K562 (cell line): ENCODE measurements at regions not wholly inside any gene's neighbourhood (a gene's known extent, or its start where the extent isn't known, plus 50 kb on each side); places are given as distances from the start of the nearest gene placed in this dataset.
A peak's percentile ranks its signal among the peaks of the same experiment; 100 is the strongest.
"Not testable (repeated sequence)": the region's sequence is repeated elsewhere in the genome, so short reads cannot be mapped to it uniquely, and the experiment has no call there.

Experiments
- ATAC-seq: fragments of 200-7000 bp; cut with Tn5 transposase; 3 replicates; pipeline ENCODE4 v1.9.1; 2020; ENCODE audit warnings: moderate library complexity
- BruUV-seq: library from RNA; stranded (reverse); fragments of 400-500 nt; replicated peaks from 2 replicates; lab custom pipeline; 2021; lab: Mats Ljungman, UMichigan
- CTCF ChIA-PET: fragments of 300-600 bp; formaldehyde crosslinking; extraction: SDS; loops from one replicate; lab custom pipeline; 2021; ENCODE audit warnings: low intra/inter-chr PET ratio; lab: Yijun Ruan, JAX
- POLR2A ChIA-PET: fragments of 300-600, 350-650 bp; sonication (Branson Sonifier 250); formaldehyde crosslinking; extraction: SDS; loops from one replicate; lab custom pipeline; 2021; ENCODE audit warnings: antibody characterized with exemption, inconsistent platforms; lab: Yijun Ruan, JAX
- DNase-seq, 4 experiments: peaks; one replicate each; pipeline versions ENCODE4 v3.0.0 to v3.0.0-alpha.2; 2011 to 2018; ENCODE audit warnings: low spot score in 3 of 4, mixed read lengths in 3 of 4; ENCODE audit errors: extremely low read depth in 1 of 4
- FAIRE-seq: peaks from 2 replicates; lab custom pipeline; 2011; peaks lifted over from hg19 to GRCh38; lab: Jason Lieb, UNC
- H2AFZ ChIP-seq: 2 replicates; pipeline ENCODE4 v1.6.0; 2011; ENCODE audit warnings: low read depth, low read length, control low read depth, inconsistent platforms
- H3K27ac ChIP-seq: fragments of 200-600 bp; 3 replicates; pipeline ENCODE4 v1.8.0; 2011; ENCODE audit warnings: low read depth, mild to moderate bottlenecking, control low read depth, inconsistent platforms, low read length, moderate library complexity, mixed read lengths; ENCODE audit errors: extremely low read depth
- H3K27me3 ChIP-seq, 2 experiments: fragments of 300-600 bp in 1 of 2; 2 replicates in 1 of 2; 3 replicates in 1 of 2; pipeline versions ENCODE4 v1.6.0 to v1.8.0; 2011; ENCODE audit warnings: inconsistent platforms in 2 of 2, low read length in 2 of 2, mild to moderate bottlenecking in 1 of 2, mixed read lengths in 1 of 2, moderate library complexity in 1 of 2; ENCODE audit not compliant: control insufficient read depth in 2 of 2, insufficient read depth in 2 of 2
- H3K36me3 ChIP-seq: fragments of 300-600 bp; 3 replicates; pipeline ENCODE4 v1.8.0; 2011; ENCODE audit warnings: mild to moderate bottlenecking, low read length, inconsistent platforms; ENCODE audit not compliant: control insufficient read depth, insufficient read depth
- H3K4me1 ChIP-seq, 2 experiments: fragments of 200-600 bp in 1 of 2; replicated peaks in 1 of 2; 2 replicates in 1 of 2; 3 replicates in 1 of 2; pipeline versions ENCODE4 v1.5.1 to v1.8.0; 2011; ENCODE audit warnings: inconsistent platforms in 2 of 2, low read length in 2 of 2, mild to moderate bottlenecking in 1 of 2, mixed read lengths in 1 of 2, moderate library complexity in 1 of 2; ENCODE audit not compliant: control insufficient read depth in 2 of 2, insufficient read depth in 2 of 2
- H3K4me2 ChIP-seq: 2 replicates; pipeline ENCODE4 v1.6.1; 2011; ENCODE audit warnings: low read length, control low read depth, inconsistent platforms, mixed read lengths; ENCODE audit not compliant: insufficient read depth
- H3K4me3 ChIP-seq: fragments of 200-600 bp; sonication (generic), shearing (Covaris generic); 2 replicates; pipeline ENCODE4 v1.5.1; 2016; ENCODE audit warnings: control low read depth, inconsistent platforms
- H3K79me2 ChIP-seq: fragments of 200-600 bp; 3 replicates; pipeline ENCODE4 v1.8.0; 2011; ENCODE audit warnings: low read length, inconsistent platforms; ENCODE audit not compliant: control insufficient read depth, insufficient read depth
- H3K9ac ChIP-seq, 2 experiments: 2 replicates each; pipeline versions ENCODE4 v1.6.0 to v1.6.1; 2011; ENCODE audit warnings: low read depth in 2 of 2, low read length in 2 of 2, control low read depth in 1 of 2, inconsistent platforms in 1 of 2, mild to moderate bottlenecking in 1 of 2, mixed read lengths in 1 of 2; ENCODE audit not compliant: insufficient read depth in 1 of 2
- H3K9me1 ChIP-seq: one replicate; pipeline ENCODE4 v1.6.0; 2011; ENCODE audit warnings: inconsistent platforms, mild to moderate bottlenecking, low read length, moderate library complexity; ENCODE audit not compliant: control insufficient read depth, insufficient read depth
- H3K9me3 ChIP-seq: replicated peaks from 2 replicates; pipeline ENCODE4 v1.5.1; 2011; ENCODE audit warnings: low read depth, low read length, inconsistent platforms; ENCODE audit not compliant: control insufficient read depth, insufficient read depth
- H4K20me1 ChIP-seq: replicated peaks from 2 replicates; pipeline ENCODE4 v1.6.1; 2011; ENCODE audit warnings: low read length, inconsistent platforms, mixed read lengths; ENCODE audit not compliant: control insufficient read depth, insufficient read depth
- CREM ChIP-seq: IDR thresholded peaks from 2 replicates; pipeline ENCODE4 v1.6.1; 2014; ENCODE audit warnings: antibody characterized with exemption, low read depth
- GABPA ChIP-seq: fragments of 200-800 bp; sonication (Bioruptor generic); conservative IDR thresholded peaks from 2 replicates; pipeline ENCODE4 v1.6.1; 2016; ENCODE audit warnings: low read depth, missing genetic modification characterization, missing compliant biosample characterization
- MAZ ChIP-seq, 2 experiments: fragments of 450-650 bp in 1 of 2; sonication (generic) in 1 of 2; formaldehyde crosslinking; IDR thresholded peaks in 1 of 2; conservative IDR thresholded peaks in 1 of 2; 2 replicates each; pipeline versions ENCODE4 v1.4.0 to v1.5.0; 2020; ENCODE audit warnings: mild to moderate bottlenecking in 1 of 2, missing genetic modification reagents in 1 of 2
- PHF8 ChIP-seq: fragments of 200-600 bp; sonication (generic); IDR thresholded peaks from 2 replicates; pipeline ENCODE4 v1.6.1; 2012; ENCODE audit warnings: mixed run types, mild to moderate bottlenecking, inconsistent platforms, low read length, moderate library complexity, borderline replicate concordance
- PRDM10 ChIP-seq: fragments of 450-650 bp; IDR thresholded peaks from 2 replicates; pipeline ENCODE4 v1.6.1; 2018; ENCODE audit not compliant: partially characterized antibody
- RBFOX2 ChIP-seq: fragments of 200-400 bp; formaldehyde crosslinking; IDR thresholded peaks from 2 replicates; pipeline ENCODE4 v1.6.1; 2017; ENCODE audit warnings: low read depth, mild to moderate bottlenecking, low read length, moderate library complexity
- ZBTB11 ChIP-seq, 3 experiments: fragments of 200-800 bp in 1 of 3; fragments of 250-450 bp in 1 of 3; fragments of 450-650 bp in 1 of 3; sonication (Bioruptor Pico) in 1 of 3; sonication (Bioruptor generic) in 1 of 3; formaldehyde crosslinking in 1 of 3; IDR thresholded peaks; 2 replicates each; pipeline versions ENCODE4 v1.6.1 to v1.8.0; 2016 to 2022; ENCODE audit warnings: mild to moderate bottlenecking in 2 of 3, missing genetic modification characterization in 2 of 3, missing compliant biosample characterization in 1 of 3, moderate library complexity in 1 of 3
- WGBS: fragments of 100-300 bp; shearing (Covaris generic); methylation state at CpG from one replicate; pipeline ENCODE4 v1.1.6; 2016; ENCODE audit warnings: low coverage, mixed read lengths; ENCODE audit not compliant: insufficient coverage; ENCODE audit errors: missing lambda C conversion rate; 5-methylcytosine and 5-hydroxymethylcytosine counted together
- in situ Hi-C: fragments of 300-500 bp; cut with MboI; formaldehyde crosslinking; loops from 4 replicates; pipeline ENCODE4 v1.15.0; 2018; ENCODE audit warnings: inconsistent platforms, mixed read lengths
- intact Hi-C: fragments of 100-400 bp; cut with micrococcal nuclease; formaldehyde crosslinking; loops from 2 replicates; pipeline ENCODE4 v1.14.2; 2022

DNA sequence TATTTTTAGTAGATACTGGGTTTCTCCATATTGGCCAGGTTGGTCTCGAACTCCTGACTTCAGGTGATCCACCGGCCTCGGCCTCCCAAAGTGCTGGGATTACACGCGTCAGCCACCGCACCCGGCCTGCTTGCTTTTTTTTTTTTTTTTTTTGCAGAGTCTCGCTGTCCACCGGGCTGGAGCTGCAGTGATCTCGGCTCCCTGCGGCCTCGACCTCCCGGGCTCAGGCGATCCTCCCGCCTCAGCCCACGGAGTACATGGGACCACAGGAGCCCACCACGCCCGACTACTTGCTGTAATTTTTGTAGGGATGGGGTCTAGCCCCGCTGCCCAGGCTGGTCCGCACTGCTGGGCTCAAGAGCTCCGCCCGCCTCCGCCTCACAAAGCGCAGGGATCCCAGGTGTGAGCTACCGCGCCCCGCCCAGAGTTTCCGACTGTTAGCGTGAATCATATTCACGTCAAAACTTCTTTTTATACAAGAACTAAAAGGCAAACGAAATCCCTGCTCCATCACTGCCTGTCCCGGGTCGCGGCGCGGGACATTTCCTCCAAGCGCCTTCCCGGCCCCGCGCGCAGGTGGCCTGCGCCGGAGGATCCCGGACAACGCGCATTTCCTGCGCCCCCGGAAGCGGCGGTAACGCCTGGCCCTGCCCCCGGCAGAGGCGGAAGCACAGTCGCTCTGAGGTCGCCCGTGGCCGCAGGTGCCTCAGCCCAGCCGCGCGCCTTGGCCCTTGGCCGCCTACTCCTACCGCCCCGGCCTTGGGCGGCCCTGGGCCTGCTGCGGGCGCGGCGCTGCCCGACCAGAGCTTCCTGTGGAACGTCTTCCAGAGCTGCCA, 50.9 kb upstream of the APOD start:
- in situ Hi-C loops = loop anchor here (5.0 kb wide), 1 partner anchor 318 kb away; no protein-coding TSS in a partner anchor
- H3K27me3 ChIP-seq, FAIRE-seq, CTCF ChIA-PET, H4K20me1 ChIP-seq, DNase-seq, intact Hi-C loops, POLR2A ChIA-PET, H3K9me1 ChIP-seq, H3K9me3 ChIP-seq: not testable (repeated sequence)
- TF ChIP-seq MAZ (CRISPR knock-in tag; conservative IDR thresholded peaks at IDR 0.05 in 1 of 2, IDR thresholded peaks at IDR 0.05 in 1 of 2) (0 out of 4 replicates have a peak, but pooled peaks of 1 of the 2 experiments have one; percentile 26), PHF8 (peak; percentile 25; the same call in 1 of the 2 replicates), RBFOX2 (peak; percentile 43; the same call in 1 of the 2 replicates), PRDM10 (peak; percentile 43), ZBTB11 (CRISPR knock-in tag; IDR thresholded peaks at IDR 0.05) (0 out of 6 replicates have a peak, but pooled peaks of 1 of the 3 experiments have one; percentile 30), GABPA (tag) (peak; percentile 14; the same call in 1 of the 2 replicates), CREM (peak; percentile 13; the same call in 1 of the 2 replicates)
- peaks cover 19% of the 10 kb centered on the region for H3K79me2 ChIP-seq
- BruUV-seq = TSS peak; percentile 95
- ATAC-seq = peak; percentile 97
- WGBS = 0% methylated on average over 8 of the region's 70 CpGs
- peak overlapping the region; percentile 78 for H2AFZ ChIP-seq
- H3K4me3 ChIP-seq = peak overlapping the region; percentile 50
- H3K4me1 ChIP-seq = peaks cover 0 to 22% of the 10 kb centered on the region in 2 experiments; a peak in 2 of 5 replicates
- peaks cover 10% of the 10 kb centered on the region; the same call in 2 of the 3 replicates for H3K36me3 ChIP-seq
- H3K4me2 ChIP-seq = peak overlapping the region; percentile 74
- H3K27ac ChIP-seq = peak overlapping the region; percentile 63; the same call in 2 of the 3 replicates
- peak overlapping the region; percentile 45 to 83; a peak in 2 of 4 replicates for H3K9ac ChIP-seq
